Tongue (tissue), 1 donor: ENCODE measurements at regions not wholly inside any gene's neighbourhood (a gene's known extent, or its start where the extent isn't known, plus 50 kb on each side); places are given as distances from the start of the nearest gene placed in this dataset.

Experiments used
- DNase-seq: peaks from one replicate; pipeline ENCODE4 v3.0.0-alpha.2; 2015

DNA sequence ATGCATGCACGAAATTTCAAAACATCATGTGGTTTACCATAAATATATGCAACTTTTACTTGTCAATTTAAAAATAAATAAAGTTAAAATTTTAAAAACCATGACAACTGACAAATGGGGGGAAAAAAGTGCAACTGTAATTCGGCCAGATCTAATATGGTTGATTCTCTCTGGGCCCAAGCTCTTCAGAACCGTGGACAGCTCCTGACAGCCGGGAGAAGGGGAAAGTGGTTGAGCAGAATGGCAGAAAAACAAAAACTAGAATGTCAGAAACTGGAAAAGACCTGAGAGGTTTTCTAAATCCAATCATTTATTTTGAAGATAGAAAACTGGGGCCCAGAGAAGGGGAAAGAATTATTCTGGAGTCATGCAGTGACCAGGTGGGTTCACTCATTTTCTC lies 126.6 kb downstream of the TMEM132E start:
- peak; percentile 72 for DNase-seq

DNA sequence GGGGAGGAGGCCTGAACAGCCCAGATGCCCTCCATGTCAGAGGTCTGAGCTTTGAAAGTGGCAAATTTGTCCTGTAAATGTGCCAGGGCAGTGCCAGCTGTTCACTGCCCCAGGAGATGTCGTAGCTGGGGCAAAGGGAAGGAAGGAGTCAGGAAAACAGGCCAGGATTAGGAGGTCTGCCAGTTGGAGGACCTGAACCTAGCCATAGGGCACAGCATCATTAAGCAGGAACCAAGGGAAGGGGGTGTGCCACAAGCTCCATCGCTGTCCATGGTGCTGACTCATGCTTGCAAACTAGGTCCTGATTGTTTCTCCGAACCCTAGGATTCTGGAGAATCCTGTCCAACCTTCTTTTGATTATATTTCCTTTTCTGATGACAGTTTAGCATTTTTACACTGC lies 124.2 kb downstream of the TMEM132E start:
- DNase-seq: peak; percentile 78

DNA sequence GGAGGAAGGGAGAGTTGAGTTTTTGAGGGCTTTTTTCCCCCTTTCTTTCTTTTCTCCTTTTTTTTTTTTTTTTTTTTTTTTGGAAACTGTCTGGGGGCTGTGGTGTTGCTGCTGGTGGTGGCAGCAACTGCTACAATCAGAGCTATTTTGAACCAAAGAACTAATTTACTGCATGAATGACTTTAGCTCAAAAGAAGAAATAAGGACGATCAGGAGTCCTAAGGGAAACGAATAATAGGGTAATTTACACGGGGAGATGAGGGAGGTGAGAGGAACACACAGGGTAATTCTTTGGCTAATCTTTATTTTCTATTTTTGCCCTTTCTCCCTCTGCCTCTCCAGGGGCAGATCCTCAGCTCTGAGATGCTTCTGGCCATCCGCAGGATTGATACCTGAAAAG lies 119.8 kb downstream of the TMEM132E start:
- DNase-seq: no peak

DNA sequence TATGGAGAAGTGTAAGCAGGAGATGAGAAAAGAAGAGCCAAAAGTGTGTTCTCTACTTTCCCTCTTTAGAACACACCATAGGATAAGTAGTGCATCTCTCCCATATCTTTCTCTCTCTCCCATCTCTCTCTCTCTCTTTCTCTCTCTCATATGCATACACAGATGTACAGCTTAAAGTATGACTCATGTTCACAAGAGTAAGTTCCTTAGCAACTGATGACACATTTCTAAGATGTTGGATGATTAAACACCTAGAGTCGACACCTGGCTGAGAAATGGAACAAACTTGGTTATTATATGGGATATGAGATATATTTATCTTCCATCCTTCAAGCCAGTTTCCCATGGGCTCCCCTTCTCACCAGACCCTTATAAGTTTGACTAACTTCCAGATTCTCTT lies 113.5 kb downstream of the TMEM132E start:
- no peak for DNase-seq
